GM21381 (cell line): ENCODE measurements at regions not wholly inside any gene's neighbourhood (a gene's known extent, or its start where the extent isn't known, plus 50 kb on each side); places are given as distances from the start of the nearest gene placed in this dataset.

Source experiments
- ATAC-seq: cut with Tn5 transposase; IDR thresholded peaks from one replicate; pipeline ENCODE4 v1.9.1; 2021; ENCODE audit warnings: mild to moderate bottlenecking, moderate library complexity; ENCODE audit not compliant: unreplicated experiment

- ATAC-seq, result no peak
These were observed 110.6 kb upstream of the PTPN1 start for GRCh38 chr20:50399555-50399916.

DNA sequence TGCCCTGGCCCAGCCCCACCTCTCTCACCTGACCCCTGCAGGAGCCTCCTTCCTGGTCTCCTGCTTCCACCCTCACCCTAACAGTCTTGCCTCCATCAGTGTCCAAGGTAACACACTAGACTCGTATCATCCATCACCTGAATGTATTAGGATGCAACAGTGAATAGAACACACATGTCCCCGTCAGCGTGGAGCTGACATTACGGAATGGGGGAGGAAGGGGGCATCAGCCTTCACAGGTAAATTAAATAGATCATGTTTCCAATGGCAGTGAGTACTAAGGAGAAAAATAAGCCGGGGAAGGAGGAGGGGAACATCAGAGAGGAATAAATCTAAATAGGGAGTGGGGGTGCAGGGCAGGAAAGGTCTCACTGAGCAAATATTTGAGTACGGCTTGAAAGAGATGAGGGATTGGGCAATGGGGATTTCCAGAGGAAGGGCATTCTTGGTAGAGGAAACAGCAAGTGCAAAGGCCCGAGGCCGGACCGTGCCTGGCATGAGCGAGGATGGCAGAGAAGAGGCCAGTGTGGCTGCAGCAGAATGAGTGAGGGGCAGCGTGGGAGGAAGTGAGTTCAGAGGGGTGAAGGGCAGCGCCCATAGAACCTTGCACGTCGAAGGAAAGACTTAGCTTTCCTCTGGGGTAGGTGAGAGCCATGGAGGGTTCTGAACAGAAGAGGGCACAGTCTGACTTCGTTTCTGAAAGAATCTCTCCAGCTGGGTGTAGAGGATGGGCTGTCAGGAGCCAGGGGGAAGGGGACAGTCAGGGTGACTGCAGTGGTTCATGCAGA lies 110.1 kb upstream of the PTPN1 start:
- no peak for ATAC-seq

DNA sequence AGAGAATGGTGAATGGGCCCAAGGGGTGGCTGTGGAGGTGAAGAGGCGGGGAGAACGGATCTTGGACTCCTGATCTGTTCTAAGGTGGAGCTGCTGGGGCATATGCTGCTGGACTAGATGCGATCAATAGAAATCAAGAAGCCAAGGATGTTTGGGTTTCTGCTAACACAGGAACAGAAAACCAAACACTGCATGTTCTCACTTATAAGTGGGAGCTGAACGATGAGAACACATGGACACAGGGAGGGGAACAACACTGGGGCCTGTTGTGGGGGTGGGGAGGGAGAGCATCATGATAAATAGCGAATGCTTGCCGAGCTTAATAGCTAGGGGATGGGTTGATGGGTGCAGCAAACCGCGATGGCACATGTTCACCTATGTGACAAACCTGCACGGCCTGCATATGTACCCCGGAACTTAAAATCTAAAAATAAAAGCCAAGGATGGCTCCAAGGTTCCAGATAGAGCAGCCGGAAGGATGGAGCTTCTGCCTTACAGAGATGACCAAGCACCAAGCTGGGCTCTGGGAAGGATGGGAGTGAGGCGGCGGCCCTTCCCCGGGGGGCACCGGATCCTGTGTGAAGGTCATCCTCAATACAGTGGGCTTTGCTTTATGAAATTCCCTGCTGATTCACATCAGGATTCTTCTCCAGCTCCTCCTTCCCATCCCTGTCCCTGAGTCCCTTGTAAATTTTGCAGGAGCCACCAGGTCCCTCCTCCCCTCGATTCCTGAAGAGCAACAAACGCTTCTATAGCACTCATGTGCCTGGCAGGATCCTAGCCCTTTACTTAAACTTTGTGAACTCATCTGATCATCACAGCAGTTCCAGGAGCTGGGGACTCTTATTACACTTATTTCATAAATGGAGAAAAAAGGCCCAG lies 109.2 kb upstream of the PTPN1 start:
- no peak for ATAC-seq

GRCh38 chr20:50401587-50402418 lies 108.4 kb upstream of the PTPN1 start:
- no peak for ATAC-seq

DNA sequence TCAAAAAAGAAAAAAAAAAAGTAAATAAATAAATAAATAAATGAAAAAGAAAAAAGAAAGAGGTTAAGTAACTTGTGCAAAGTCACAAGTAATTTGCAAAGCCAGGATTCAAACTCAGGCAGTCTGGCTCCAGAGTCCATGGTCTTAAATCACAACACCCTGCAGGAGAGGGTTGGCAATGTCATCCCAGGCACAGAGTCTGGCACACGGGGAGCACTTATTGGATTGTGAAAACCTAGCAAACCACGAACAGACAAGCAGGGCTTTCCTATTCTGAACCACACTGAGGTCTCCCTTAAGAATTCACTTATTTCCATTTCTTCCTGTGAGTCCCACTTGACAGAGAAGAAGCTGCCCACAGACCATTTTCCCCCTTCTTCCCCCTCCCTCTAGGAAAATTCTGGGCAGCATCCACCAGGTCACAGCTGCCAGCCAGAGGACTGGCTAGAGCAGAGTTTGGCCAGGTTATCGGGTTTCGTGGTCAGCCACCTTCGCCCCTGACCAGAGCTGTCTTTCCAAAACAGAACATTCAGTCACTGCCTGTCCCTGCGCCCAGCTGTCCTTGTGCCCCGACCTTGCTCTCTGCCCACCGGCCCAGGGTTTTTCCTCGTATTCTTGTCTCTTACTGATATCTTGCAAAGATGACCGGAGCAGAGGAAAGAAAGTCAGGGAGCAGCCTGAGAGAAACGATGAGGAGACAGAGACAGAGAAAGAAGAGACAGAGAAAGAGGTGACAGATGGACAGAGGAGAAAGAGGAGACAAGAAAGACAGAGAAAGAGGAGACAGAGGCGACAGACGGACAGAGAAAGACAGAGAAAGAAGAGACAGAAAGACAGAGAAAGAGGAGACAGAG lies 106.4 kb upstream of the PTPN1 start:
- no peak for ATAC-seq

GRCh38 chr20:50404419-50405234 lies 105.6 kb upstream of the PTPN1 start:
- no peak for ATAC-seq

- no peak for ATAC-seq
These were observed 104.8 kb upstream of the PTPN1 start for GRCh38 chr20:50405235-50405914.

GRCh38 chr20:50405915-50406609 lies 104.1 kb upstream of the PTPN1 start:
- ATAC-seq, result no peak

- no peak for ATAC-seq
These were observed 103.5 kb upstream of the PTPN1 start for GRCh38 chr20:50406610-50407136.

GRCh38 chr20:50408526-50409364 lies 101.4 kb upstream of the PTPN1 start:
- ATAC-seq, result no peak

- no peak for ATAC-seq
These were observed 100.7 kb upstream of the PTPN1 start for GRCh38 chr20:50409495-50409894.

GRCh38 chr20:50410343-50410742 lies 99.8 kb upstream of the PTPN1 start:
- ATAC-seq, result no peak

DNA sequence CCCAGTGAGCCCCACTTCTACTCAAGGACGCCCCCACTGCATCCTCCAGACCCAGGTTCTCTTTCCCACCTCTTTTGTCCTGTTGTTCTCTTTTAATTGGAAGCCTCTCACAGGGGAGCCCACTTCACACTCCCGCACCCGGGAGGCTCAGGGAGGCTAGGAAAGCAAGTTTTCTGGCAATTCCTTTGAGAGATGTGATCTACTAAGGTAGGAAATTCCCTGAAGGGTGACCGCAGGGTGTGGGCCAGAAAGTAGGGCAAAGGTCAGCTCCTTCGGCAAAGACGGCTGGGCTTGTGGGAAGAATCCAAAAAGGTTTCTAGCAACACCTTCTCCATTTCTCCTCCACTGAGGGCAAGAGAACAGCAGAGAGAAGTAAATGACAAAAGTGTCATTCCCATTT lies 98.1 kb upstream of the PTPN1 start:
- ATAC-seq, result no peak

- ATAC-seq, result no peak
These were observed 97.7 kb upstream of the PTPN1 start for GRCh38 chr20:50412499-50412898.

DNA sequence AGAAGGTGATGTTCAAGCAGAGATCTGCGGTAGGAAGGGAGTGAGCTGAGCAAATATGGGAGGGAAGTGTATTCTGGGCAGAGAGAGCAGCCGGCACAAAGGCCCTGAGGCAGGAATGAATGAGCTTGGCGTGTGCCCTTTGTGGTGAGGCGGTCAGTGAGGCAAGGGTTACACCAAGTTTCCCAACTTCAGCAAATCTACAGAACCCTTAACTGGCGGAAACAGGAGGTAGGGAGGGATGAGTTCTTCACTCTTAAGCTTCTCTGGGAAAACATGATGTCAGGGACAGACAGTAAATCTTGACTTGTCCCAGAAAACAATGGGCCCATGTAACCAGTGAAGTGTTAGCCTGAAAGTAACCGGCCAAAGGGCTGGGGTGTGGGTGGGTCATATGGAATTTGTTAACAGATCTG lies 97.1 kb upstream of the PTPN1 start:
- no peak for ATAC-seq

GRCh38 chr20:50415021-50415515 lies 95.1 kb upstream of the PTPN1 start:
- ATAC-seq, result no peak
